HG03280 (cell line): ENCODE measurements at regions not wholly inside any gene's neighbourhood (a gene's known extent, or its start where the extent isn't known, plus 50 kb on each side); places are given as distances from the start of the nearest gene placed in this dataset.
"Not testable (repeated sequence)": the region's sequence is repeated elsewhere in the genome, so short reads cannot be mapped to it uniquely, and the experiment has no call there.

ENCODE experiments used
- ATAC-seq: cut with Tn5 transposase; IDR thresholded peaks from one replicate; pipeline ENCODE4 v1.9.1; 2021; ENCODE audit warnings: mild to moderate bottlenecking, moderate library complexity; ENCODE audit not compliant: unreplicated experiment

DNA sequence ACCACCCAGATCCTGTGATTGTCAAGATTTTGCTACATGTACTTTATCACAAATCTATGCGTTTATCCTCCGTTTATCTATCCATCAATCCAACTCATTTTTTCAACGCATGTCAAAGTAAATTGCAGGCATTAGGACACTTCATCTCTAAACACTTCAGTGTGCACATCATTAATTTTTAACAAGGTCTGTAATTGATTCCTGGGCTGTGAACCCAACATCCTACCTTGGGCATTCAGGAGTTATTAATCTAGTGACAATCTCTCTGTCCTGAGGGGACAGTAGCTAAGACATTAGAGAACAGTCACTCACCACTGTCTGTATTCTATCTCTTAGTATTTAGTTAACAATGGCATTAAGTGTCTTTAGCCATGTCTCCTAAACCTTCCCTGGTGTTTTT, 264.7 kb downstream of the SOX9 start:
- ATAC-seq: no peak

DNA sequence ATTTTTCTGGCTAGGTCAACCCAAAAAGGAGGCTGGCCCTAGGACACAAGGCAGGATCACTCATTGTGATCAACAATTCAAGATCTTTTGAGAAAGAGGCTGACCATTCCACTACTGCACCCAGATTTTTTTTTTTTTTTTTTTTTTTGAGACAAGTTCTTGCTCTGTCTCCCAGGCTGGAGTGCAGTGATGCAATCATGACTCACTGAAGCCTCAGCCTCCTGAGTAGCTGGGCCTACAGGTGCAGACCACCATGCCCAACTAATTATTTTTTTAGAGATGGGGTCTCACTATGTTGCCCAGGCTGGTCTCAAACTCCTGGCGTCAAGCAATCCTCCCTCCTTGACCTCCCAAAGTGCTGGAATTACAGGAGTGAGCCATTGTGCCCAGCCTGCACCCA, 265.4 kb downstream of the SOX9 start:
- ATAC-seq: not testable (repeated sequence)

DNA sequence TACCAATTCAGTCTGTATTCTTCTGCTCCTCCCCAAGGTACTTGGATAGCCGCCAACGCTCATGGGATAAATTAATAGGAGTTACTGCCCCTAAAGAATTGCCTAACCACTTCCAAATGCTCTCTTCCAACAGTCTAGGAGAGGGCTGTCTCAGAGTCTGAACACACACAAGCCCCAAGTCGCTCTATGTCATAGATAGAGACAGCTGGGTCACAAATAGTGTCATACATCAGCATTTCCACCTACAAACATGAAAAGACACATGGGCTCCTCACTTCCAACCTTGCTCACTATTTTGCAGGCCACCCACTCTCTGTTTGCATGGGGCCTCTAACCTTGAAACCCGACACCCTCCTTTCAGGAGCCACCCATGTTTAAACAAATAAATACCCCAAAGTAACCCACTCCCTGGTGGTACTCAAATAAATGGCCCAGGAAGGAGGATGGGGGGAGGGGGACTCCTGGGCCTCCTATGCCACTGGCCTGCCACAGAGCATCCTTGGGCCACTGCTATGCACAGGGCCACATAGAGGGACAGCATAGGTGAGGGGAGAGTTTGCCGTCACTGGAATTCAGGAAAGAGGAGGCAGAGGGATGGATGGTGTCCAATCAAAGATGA, 265.9 kb downstream of the SOX9 start:
- no peak for ATAC-seq

DNA sequence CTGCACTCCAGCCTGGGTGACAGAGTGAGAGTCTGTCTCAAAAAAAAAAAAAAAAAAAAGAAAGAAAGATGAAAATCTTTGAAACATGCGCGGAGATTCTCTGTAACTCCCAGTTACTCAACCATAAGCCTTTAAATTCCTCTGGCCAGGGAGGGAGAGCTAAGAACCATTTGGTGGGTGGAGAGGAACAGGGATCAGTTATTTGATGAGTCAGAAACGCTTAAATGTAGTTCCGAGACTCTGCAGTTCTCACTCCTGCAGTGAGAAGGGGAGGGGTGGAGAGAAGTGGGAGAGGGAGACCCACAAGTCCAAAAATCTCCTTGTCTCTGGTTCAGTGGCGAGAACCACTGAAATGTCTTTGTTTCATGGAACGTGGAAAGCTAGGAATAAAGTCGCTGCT, 266.7 kb downstream of the SOX9 start:
- no peak for ATAC-seq

DNA sequence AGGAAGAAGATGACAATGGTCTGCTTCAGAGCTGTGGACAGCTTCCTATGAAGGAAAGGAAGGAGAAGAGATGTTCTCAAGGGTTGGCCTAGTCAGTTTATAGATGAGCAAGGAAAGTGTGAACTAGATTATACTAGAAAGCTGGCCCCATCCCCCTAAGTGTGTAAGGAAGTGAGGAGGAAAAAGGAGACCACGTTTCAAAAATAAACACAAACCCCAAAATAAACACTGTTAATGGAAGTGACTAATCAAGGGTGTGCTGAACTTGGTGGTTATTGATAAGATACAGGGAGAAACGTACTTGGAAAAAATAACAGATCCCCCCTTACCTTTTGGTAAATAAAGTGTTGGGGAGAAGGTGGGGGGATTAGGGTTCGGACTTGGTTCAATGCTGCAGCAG, 267.1 kb downstream of the SOX9 start:
- ATAC-seq: no peak

DNA sequence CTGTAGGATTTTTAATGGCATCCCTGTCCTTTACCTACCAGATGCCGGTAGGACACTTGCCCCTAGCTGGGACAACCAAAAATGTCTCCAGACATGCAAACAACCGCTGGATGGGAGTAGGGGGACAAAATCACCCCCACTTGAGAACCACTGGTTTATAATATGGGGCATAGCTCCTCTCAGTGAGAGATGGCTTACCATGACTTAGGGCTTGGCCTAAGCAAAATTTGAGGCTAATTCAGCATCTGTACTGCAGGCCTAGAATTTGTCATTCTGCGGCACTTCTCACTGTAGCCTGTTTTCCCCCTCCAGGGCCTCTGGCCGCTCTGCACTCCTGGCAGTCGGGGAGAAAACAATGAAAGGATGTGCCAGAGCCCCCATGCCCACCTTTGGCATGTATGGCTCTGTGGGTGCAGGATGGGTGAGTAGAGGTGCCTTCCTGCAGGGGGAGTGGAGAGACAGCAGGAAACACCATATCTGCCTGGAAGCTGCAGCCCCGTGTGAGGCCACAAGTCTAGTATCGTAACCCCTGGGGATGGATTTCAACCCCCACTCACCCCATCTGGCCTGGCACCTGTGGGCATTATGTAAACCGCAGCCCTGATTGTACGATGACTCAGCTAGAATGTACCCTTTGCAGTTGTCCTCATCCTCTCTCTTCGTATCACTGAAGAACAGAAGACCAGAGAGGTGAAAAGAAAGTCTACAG, 268.1 kb downstream of the SOX9 start:
- ATAC-seq: peak; percentile 81

DNA sequence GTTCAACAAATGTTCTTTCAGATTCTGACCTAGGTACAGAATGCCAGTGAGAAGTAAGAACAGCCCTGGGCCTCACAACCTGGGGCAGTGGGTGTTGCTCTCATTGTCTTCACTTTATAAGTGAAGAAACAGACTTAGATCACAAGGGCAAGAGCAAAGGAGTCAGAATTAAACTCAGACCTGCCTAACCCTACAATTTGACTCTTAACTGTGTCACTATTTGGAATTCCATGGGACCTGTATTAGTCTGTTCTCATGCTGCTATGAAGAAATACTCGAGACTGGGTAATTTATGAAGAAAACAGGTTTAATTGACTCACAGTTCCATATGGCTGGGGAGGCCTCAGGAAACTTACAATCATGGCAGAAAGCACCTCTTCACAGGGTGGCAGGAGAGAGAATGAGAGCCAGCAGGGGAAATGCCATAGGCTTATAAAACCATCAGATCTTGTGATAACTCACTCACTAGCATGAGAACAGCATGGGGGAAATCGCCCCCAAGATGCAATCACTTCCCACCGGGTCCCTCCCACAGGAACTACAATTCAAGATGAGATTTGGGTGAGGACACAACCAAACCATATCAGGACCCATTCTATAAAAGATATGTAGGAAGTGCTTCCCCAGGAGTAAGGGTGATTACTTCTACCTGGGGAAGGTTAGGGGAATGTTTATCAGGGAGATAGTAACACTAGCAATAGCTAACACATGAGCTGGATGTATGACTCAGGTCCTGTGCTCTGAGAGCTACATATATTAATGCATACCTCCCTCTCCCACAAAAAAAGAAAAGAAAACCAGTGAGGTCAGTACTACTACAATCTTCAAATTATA, 270.1 kb downstream of the SOX9 start:
- no peak for ATAC-seq

DNA sequence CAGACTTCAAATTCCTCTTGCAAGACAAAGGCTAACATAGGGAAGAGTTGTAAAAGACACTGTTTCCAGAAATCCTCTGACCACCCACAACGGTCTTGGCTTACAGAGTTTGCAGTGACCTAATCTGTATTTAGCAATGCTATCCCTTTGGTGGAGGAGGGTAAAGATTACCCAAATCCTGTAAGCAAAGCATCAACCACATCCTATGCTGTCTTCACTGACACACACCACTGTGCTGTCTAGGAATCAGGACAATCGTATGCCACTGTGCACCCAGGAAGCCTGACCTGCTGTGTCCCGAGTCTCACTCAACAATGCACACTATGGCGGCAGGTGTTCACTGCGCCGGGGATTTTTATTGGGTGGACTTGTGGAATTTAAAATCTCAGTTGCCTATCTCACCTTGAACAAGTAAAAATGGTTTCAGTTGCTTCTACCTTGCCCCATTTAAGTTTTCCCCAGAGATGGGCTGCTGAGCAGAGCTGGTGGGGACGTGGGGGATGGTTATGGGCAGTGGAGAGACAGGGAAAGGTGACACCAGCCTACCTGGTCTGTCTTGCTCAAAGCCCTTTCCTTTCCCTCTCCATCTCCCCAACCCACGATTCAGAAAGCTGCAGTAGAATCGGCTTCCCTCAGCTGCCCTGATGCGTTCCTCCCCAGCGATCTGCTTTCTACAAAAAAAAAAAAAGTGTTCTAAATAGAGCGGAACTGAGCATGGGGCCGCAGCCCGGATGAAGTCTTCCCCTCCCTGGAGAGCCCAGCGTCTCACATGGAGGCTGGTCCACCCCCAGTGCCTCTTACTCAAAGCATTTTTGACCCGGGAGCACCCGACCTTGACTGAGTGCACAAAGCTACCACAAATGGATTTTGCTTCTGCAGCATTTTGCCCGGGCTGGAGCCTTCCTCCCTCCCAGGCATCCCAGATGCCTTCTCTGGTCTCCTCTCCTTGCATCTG, 271.5 kb downstream of the SOX9 start:
- no peak for ATAC-seq

DNA sequence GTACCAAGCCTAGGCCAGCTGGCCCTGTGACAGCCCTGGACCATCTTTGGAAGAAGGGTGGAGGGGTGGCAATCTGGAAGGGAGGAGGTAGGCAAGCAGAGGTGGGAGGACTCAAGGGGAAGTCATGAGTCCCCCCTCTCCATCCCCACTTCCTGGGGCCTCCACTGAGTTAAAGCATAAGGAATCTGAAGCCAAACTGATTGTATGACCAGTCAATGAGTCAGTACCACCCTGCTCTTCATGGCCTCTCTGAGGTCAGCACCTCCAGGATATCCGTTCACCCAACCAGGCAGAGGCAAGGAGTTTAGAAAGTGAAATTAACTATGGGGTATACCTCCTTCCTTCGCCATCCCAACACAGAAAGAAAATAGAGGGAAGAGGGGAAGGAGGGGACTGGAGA, 272.7 kb downstream of the SOX9 start:
- ATAC-seq: no peak

DNA sequence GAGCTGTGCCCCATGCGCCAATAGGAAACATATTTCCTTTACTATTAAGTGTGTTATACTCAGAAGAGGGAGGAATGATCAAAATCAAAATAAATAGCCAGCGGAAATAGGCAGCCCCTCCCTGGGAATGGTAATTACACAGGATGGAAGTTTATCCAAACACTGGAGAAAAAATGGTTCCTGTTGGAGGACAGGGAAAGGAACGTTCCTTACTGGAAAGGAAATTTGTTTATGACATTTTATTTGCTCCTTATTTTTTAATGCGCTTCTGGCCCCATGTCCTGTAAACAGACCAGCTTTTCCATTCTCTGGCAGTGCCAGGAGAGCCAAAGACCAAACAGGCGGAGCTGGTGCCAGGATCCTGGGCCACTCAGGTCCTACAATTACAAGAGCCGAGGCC, 273.7 kb downstream of the SOX9 start:
- ATAC-seq: no peak

DNA sequence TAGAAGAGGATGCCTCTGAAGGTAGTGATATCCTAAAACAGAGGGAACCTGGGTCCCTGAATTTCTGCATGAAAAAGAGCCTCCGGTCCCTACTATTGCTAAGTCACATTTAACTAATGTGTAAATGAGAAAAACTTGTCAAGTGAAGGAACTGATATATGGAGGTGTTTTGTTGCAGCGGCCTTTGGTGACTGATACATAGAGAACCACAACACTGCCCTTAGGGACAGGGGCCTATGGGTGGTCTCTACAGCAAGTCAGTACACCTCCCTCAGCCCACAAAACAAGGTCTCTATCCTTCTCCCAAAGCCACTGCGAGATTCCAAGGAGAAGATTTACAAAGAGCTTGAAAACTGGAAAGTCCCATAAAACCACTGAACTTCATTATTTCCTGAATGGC, 275.3 kb downstream of the SOX9 start:
- no peak for ATAC-seq

DNA sequence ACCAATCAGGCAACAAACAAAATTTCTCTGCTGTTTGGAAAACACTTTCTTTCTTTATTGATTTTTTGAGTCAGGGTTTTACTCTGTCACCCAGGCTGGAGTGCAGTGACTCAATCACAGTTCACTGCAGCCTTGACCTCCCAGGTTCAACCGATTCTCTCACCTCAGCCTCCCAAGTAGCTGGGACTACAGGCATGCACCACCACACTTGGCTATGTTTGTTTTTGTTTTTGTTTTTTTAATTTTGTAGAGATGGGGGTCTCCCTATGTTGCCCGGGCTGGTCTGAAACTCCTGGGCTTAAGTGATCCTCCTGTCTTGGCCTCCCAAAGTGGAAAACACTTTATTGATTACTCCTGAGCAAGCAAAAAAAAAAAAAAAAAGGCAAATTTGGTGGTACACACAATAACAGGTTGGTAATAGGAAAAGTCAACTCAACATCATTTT, 276.4 kb downstream of the SOX9 start:
- ATAC-seq: no peak

DNA sequence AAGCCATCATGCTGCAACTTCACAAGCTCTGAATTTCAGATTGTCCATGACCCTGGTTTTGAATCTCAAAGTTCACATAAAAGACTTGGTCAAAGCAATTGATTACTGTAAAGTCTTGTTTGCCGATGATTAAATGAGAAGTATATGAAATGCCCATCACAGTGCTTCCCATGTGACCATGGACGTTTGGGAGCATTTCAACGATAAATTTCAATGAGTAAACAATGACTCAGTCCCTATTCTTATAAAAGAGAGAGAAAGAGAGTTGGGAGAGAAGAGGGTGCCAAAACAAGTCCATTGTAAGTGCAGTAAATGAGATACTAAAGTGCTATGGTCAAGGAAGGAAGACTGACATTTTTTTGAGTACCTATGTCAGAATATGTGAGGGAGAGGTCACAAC, 276.9 kb downstream of the SOX9 start:
- ATAC-seq: no peak

DNA sequence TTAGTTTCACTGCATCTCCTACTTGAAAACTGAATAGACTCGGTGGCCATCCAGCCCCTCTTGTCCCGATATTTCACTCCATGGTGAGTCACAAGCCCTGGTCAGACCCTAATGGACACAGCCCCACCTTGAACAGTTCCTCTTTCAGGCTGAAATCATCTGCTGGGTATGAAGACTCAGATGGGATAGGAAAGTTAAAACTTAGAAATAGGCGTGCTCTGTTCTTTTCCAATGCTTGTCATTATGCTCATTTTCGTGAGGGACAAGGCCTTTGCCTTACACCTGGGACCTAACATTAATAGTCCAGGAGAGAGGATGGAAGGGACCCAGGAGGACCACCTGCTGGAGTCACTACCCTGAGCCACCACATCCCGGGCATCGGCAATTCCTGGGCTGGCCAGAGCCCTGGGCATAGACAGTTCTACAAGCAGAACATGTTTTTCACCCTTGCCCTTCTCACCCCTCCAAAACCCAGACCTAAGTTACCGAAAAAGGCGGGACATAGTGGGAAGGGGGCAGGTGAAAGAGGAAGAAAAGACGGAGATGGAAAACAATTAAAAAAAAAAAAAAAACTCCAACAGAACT, 278.3 kb downstream of the SOX9 start:
- ATAC-seq: no peak

DNA sequence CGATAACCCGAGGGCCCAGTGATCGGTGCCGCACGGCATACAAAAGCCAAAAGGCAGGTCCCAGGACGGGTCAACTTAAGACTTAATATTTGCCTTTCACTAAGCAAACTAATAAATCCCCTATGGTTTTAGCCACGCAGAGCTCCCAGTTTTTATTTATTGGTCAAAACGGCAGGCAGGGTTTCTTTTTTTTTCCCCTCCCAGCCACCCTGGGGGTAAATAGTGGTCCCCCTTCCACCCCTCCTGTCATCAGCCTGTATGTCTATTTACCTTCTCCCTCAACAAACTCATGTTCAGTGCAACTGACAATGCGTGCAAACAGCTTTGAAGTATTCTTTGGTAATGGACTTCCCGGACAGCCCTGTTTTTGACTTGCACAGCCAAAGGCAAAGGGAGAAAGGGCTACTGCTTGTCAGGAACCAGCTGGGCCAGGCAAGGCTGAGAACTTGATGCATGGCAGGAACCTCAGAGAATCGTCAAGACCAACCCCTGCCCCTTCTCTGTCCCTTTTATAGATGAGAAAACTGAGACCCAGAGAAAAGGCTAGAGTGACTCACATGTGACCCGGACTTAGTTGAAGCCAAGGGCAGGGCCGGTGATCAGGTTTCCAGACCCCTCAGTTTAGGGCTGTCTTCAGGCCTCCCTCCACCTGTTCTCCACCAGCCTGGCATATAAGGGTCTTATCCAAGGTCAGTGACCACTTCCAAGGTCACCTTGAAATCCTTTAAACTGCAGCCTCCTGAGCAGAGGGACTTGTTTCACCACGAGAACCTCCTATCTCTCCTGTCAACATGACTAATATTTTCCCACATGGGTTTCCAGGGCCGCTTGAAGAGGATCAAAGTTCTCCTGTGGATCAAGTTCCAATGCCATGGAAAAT, 279.0 kb downstream of the SOX9 start:
- no peak for ATAC-seq

DNA sequence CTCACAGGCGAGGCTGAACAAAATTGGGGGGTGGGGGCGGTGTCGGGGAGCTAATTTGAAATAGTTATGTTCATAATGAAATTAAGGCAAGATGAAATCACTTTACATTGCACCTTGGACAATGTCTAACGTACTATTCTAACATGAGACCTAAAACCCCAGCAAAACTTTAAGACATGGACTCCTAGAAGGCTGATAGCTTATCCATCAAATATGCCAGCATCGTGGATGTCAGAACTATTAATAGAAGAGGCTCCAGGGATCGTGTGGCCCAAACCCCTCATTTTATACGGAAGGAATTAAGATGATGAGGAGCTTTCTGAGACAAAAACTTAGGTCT, 279.6 kb downstream of the SOX9 start:
- no peak for ATAC-seq

DNA sequence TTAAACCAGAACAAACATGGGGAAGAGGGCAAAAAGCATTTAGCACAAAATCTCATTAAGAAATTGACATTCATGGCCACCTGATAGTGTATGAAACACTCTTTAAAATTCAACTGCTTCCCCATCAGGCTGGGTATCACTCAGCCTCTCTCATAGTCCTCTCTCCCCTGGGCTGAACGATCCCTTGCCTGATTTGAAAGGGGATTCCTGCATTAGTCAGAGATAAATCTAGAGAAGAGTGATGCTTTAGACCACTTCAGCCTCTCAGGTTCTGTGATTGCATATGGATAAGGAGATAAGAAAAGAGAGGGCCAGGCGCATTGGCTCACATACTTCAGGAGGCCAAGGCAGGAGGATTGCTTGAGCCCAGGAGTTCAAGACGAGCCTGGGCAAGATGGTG, 280.0 kb downstream of the SOX9 start:
- no peak for ATAC-seq

DNA sequence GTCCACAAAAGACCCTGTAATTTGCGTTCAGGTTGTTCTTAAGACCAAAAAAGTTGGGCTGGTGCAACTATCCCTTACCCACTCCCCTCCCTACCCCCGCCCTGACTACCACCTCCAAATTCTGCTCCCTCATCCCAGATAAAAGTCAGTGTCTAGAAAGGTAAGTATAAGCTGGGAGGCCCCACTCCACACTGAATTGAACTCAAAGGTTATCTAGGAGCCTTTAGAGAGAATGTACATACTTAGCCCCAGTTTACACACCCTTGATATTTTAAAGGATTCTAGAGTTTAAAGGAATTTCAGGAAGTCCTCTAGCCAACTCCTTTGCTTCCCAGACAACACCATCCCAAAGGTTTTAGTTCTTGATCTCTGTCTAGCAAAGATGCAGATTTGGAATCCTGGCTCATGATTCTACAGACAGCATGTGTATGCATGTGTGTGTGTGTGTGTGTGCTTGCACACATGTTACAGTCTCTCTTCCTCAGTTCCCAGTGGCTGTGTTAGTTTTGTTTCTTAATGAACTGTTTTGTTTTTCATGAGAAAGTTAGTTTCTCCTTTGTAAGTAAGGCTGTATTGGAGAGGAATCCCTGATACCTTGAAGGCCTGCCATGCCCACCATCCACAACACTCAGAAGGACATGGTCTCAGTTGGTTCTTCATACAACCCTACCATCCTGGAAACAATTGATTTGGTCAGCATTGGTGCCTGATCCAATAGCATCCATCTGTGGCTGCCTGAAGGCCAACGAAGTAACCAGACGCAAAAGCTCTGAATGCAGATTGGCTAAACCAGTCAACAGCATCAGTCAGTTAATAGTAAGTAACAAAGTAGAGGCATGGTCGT, 281.3 kb downstream of the SOX9 start:
- ATAC-seq: no peak

DNA sequence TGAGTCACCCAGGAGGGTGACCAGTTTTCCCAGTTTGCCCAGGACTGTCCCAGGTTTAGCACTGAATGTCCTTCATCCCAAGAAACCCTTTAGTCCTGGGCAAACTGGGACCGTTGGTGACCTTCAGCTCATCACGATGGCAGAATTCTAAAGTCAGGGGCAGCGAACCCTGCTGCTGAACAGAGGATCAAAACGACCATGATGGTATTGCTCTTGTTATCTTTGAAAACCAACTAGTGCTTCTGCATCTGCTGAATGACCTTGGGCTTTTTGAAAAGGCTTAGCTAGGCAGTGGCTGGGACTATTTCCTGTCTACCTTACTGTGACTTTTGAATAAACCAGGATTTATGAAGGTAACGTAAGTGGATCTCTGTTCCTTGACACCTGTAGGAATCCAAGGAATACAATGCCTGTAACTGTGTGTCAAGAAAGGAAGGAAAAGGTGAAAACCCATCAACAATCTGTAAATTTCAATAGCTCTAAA, 281.9 kb downstream of the SOX9 start:
- no peak for ATAC-seq
